ENCODE measurements at regions not wholly inside any gene's neighbourhood (a gene's known extent, or its start where the extent isn't known, plus 50 kb on each side); places are given as distances from the start of the nearest gene placed in this dataset.
"Not testable (repeated sequence)": the region's sequence is repeated elsewhere in the genome, so short reads cannot be mapped to it uniquely, and the experiment has no call there.

DNA sequence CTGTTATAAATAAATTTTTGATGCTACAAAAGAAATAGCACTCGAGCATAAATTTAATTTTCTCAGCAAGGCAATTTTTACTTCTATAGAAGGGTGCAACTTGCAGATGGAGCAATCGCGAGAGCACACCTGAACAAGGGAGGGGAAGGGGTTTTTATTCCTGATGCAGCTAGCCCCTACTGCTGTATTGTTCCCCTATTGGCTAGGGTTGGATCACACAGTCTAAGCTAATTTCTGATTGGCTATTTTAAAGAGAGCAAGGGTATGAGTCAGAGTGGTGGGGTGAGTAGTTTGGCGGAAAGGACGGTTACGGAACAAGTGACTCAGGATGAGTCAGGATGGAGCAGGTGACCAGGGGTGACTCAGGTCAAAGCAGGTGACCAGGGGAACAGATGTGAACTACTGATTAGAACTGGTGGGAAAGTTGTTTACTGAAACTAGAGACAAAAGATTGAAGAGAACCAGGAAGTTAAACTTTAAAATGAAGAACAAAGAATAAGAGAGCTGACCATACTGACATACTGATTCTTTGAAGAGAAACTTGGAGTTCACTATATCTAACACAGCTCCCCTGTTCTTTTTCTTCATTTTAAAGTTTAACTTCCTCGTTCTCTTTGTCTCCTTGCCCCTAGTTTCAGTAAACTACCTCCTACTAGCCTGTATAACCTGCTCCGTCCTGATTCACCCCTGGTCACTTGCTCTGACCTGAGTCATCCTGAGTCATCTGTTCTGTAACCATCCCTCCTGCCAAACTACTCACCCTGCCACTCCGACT, 101.9 kb upstream of the SHB start:
- TF ChIP-seq, protein P1, sequence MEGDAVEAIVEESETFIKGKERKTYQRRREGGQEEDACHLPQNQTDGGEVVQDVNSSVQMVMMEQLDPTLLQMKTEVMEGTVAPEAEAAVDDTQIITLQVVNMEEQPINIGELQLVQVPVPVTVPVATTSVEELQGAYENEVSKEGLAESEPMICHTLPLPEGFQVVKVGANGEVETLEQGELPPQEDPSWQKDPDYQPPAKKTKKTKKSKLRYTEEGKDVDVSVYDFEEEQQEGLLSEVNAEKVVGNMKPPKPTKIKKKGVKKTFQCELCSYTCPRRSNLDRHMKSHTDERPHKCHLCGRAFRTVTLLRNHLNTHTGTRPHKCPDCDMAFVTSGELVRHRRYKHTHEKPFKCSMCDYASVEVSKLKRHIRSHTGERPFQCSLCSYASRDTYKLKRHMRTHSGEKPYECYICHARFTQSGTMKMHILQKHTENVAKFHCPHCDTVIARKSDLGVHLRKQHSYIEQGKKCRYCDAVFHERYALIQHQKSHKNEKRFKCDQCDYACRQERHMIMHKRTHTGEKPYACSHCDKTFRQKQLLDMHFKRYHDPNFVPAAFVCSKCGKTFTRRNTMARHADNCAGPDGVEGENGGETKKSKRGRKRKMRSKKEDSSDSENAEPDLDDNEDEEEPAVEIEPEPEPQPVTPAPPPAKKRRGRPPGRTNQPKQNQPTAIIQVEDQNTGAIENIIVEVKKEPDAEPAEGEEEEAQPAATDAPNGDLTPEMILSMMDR (IDR thresholded peaks at IDR 0.05; ENCODE audit: borderline replicate concordance, extremely low read depth, low read length, poor library complexity, severe bottlenecking) = not testable (repeated sequence)
- TF ChIP-seq EZH2 (IDR thresholded peaks at IDR 0.05; ENCODE audit: borderline replicate concordance, low read depth, low read length, severe bottlenecking) = not testable (repeated sequence)

Data from DND-41 (cell line).